CD14-positive monocyte (primary cell): ENCODE measurements at regions not wholly inside any gene's neighbourhood (a gene's known extent, or its start where the extent isn't known, plus 50 kb on each side); places are given as distances from the start of the nearest gene placed in this dataset.
A peak's percentile ranks its signal among the peaks of the same experiment; 100 is the strongest.

Experiments used
- DNase-seq, 3 donors: peaks; one replicate each; pipeline ENCODE4 v3.0.0-alpha.2; 2011 to 2022
- H2AFZ ChIP-seq: 2 replicates; pipeline ENCODE4 v1.6.0; 2012; ENCODE audit warnings: mild to moderate bottlenecking, low read depth, low read length, inconsistent platforms; ENCODE audit not compliant: insufficient read depth, poor library complexity, severe bottlenecking
- H3K27ac ChIP-seq, 2 donors: 1 replicate in 1 of 2; 2 replicates in 1 of 2; pipeline ENCODE4 v1.5.1; 2012 to 2013; ENCODE audit warnings: low read length in 2 of 2, control low read depth in 1 of 2, inconsistent platforms in 1 of 2, low read depth in 1 of 2, mild to moderate bottlenecking in 1 of 2
- H3K27me3 ChIP-seq, 2 donors: one replicate each; pipeline versions ENCODE4 v1.6.0 to v1.6.1; 2011 to 2013; ENCODE audit warnings: low read length in 2 of 2; ENCODE audit not compliant: control insufficient read depth in 2 of 2, insufficient read depth in 2 of 2
- H3K36me3 ChIP-seq, 2 donors: replicated peaks in 1 of 2; 1 replicate in 1 of 2; 2 replicates in 1 of 2; pipeline versions ENCODE4 v1.5.1 to v1.6.1; 2012 to 2013; ENCODE audit warnings: low read length in 2 of 2, control low read depth in 1 of 2, inconsistent platforms in 1 of 2, mild to moderate bottlenecking in 1 of 2; ENCODE audit not compliant: insufficient read depth in 2 of 2, control insufficient read depth in 1 of 2
- H3K4me1 ChIP-seq, 2 donors: 1 replicate in 1 of 2; 2 replicates in 1 of 2; pipeline versions ENCODE4 v1.5.1 to v1.6.1; 2012 to 2013; ENCODE audit warnings: low read length in 2 of 2, control low read depth in 1 of 2, inconsistent platforms in 1 of 2, mild to moderate bottlenecking in 1 of 2, moderate library complexity in 1 of 2; ENCODE audit not compliant: insufficient read depth in 2 of 2, control insufficient read depth in 1 of 2
- H3K4me2 ChIP-seq: replicated peaks from 2 replicates; pipeline ENCODE3; 2012; ENCODE audit warnings: low read length, moderate library complexity, mild to moderate bottlenecking; ENCODE audit not compliant: poor library complexity, severe bottlenecking; ENCODE audit errors: extremely low read depth
- H3K4me3 ChIP-seq, 3 experiments: fragments of 200-600 bp in 1 of 3; sonication (generic) in 1 of 3; replicated peaks in 1 of 3; 1 replicate in 2 of 3; 2 replicates in 1 of 3; pipeline ENCODE4 v1.5.1; 2011 to 2013; ENCODE audit warnings: low read length in 3 of 3, mild to moderate bottlenecking in 3 of 3, control low read depth in 2 of 3, low read depth in 2 of 3, inconsistent platforms in 1 of 3, moderate library complexity in 1 of 3
- H3K79me2 ChIP-seq: 2 replicates; pipeline ENCODE4 v1.6.0; 2012; ENCODE audit warnings: mild to moderate bottlenecking, control low read depth, inconsistent platforms, low read length, moderate library complexity; ENCODE audit not compliant: insufficient read depth
- H3K9ac ChIP-seq: 2 replicates; pipeline ENCODE4 v1.6.0; 2017; ENCODE audit warnings: low read length, mild to moderate bottlenecking; ENCODE audit not compliant: insufficient read depth, poor library complexity, severe bottlenecking
- H3K9me3 ChIP-seq, 2 donors: replicated peaks in 1 of 2; 1 replicate in 1 of 2; 2 replicates in 1 of 2; pipeline versions ENCODE4 v1.5.1 to v1.6.1; 2012 to 2013; ENCODE audit warnings: low read length in 2 of 2, control low read depth in 1 of 2; ENCODE audit not compliant: control insufficient read depth in 1 of 2, insufficient read depth in 1 of 2
- H4K20me1 ChIP-seq: 2 replicates; pipeline ENCODE4 v1.6.0; 2012; ENCODE audit warnings: mild to moderate bottlenecking, low read length, control low read depth, moderate library complexity; ENCODE audit not compliant: insufficient read depth
- H3K27ac Mint-ChIP-seq, 7 donors: one replicate each; pipeline ENCODE4 v1.8.0; 2020; ENCODE audit warnings: mild to moderate bottlenecking in 7 of 7, mixed read lengths in 7 of 7, moderate library complexity in 6 of 7, inconsistent platforms in 2 of 7
- H3K27me3 Mint-ChIP-seq, 3 donors: one replicate each; pipeline ENCODE4 v1.8.0; 2021 to 2022; ENCODE audit warnings: low read depth in 3 of 3, mild to moderate bottlenecking in 3 of 3, mixed read lengths in 3 of 3, moderate library complexity in 3 of 3, inconsistent platforms in 1 of 3
- H3K36me3 Mint-ChIP-seq, 2 donors: one replicate each; pipeline ENCODE4 v1.8.0; 2020; ENCODE audit warnings: mixed read lengths in 2 of 2, inconsistent platforms in 1 of 2, mild to moderate bottlenecking in 1 of 2
- H3K4me1 Mint-ChIP-seq: one replicate; pipeline ENCODE4 v1.8.0; 2020; ENCODE audit warnings: mild to moderate bottlenecking, mixed read lengths
- H3K4me3 Mint-ChIP-seq, 2 donors: one replicate each; pipeline ENCODE4 v1.8.0; 2020; ENCODE audit warnings: mild to moderate bottlenecking in 2 of 2, mixed read lengths in 2 of 2, moderate library complexity in 1 of 2
- H3K9me3 Mint-ChIP-seq, 7 donors: one replicate each; pipeline ENCODE4 v1.8.0; 2020 to 2022; ENCODE audit warnings: mixed read lengths in 7 of 7, mild to moderate bottlenecking in 6 of 7, moderate library complexity in 6 of 7, inconsistent platforms in 2 of 7
- WGBS: methylation state at CpG from one replicate; pipeline ENCODE4 v1.1.5; 2013; ENCODE audit warnings: missing lambda C conversion rate; ENCODE audit not compliant: insufficient coverage; 5-methylcytosine and 5-hydroxymethylcytosine counted together
- intact Hi-C, 2 donors: fragments of 100-400 bp; cut with micrococcal nuclease; formaldehyde crosslinking; loops; one replicate each; pipeline versions ENCODE4 v1.15.0 to v1.15.1; 2023
- TF ChIP-seq, protein P1 (sequence below): fragments of 200-600 bp; IDR thresholded peaks from one replicate; pipeline ENCODE4 v1.8.0; 2022; ENCODE audit warnings: antibody characterized with exemption, mild to moderate bottlenecking

DNA sequence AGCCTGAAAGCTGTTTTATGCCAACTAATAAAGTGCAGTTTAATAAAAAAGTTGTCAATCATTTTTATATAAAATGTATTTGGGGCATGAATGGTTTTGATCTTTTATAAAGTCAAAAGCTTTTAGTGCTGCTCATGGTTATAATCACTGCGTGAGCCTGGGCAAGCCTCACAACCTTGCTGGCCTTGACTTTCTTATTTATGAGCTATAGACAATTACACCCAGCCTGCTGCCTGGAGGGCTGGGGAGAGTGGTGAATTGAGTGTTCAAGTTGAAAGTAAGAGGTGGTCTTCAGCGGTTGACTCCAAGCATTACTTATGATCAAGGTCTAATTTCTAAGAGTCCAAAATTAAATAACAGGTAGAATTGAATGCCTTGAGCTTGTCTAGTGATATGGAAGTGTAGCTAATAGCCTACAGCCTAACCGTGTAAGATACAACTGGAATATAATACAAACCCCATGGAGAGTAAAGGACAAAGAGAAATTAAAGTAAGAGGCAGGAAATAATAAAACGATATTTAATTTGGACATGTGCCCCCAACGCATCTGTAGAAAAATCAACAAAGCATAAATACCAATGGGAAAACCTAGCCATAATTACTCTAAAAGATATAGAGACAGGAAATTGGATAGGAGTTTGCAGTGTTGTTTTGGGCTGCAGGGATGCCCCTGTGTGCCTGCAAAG lies 106.0 kb upstream of the CYP1B1 start:
- Histone ChIP-seq H2AFZ (no peak overlapping the region), H4K20me1 (no peaks in the 10 kb centered on the region), H3K9me3 (no peaks in the 10 kb centered on the region), H3K79me2 (peaks cover 3% of the 10 kb centered on the region), H3K4me1 (peaks cover 63 to 68% of the 10 kb centered on the region in 2 donors), H3K4me3 (no peak overlapping the region), H3K36me3 (no peaks in the 10 kb centered on the region), H3K27me3 (no peaks in the 10 kb centered on the region), H3K4me2 (no peak overlapping the region), H3K9ac (no peak overlapping the region), H3K27ac (no peak overlapping the region)
- no CpG with 5 or more reads among the region's 5 CpGs for WGBS
- intact Hi-C loops: loop anchor here in 1 of 2 donors (5.0 kb wide), 1 partner anchor 35 kb away; no protein-coding TSS in a partner anchor
- Mint-ChIP-seq H3K4me3 (no peak overlapping the region), H3K27me3 (peaks cover 0 to 7% (median 2%) of the 10 kb centered on the region in 3 donors), H3K36me3 (peaks cover 13 to 30% of the 10 kb centered on the region in 2 donors), H3K4me1 (peaks cover 60% of the 10 kb centered on the region), H3K9me3 (peaks cover 0 to 5% (median 2%) of the 10 kb centered on the region in 7 donors), H3K27ac (no peak overlapping the region)
- TF ChIP-seq, protein P1, sequence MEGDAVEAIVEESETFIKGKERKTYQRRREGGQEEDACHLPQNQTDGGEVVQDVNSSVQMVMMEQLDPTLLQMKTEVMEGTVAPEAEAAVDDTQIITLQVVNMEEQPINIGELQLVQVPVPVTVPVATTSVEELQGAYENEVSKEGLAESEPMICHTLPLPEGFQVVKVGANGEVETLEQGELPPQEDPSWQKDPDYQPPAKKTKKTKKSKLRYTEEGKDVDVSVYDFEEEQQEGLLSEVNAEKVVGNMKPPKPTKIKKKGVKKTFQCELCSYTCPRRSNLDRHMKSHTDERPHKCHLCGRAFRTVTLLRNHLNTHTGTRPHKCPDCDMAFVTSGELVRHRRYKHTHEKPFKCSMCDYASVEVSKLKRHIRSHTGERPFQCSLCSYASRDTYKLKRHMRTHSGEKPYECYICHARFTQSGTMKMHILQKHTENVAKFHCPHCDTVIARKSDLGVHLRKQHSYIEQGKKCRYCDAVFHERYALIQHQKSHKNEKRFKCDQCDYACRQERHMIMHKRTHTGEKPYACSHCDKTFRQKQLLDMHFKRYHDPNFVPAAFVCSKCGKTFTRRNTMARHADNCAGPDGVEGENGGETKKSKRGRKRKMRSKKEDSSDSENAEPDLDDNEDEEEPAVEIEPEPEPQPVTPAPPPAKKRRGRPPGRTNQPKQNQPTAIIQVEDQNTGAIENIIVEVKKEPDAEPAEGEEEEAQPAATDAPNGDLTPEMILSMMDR: no peak
- no peak for DNase-seq

DNA sequence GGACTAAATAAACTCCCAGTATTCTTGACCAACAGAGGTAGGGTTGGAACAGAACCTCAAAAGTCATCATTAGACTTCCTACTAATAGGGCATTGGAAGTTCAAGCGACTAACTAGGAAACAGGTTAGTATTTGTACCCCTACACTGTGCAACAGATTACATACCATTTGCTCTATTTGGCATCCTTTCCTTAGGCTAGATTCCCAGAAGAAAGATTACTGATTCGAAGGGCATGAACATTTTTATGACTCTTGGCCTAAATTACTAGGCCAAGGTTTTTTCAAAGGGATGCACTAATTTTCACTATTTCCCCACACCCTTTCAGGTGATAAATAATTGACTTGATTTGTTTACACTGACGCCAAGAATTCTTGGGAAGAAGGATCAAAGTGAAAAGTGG lies 104.8 kb upstream of the CYP1B1 start:
- Mint-ChIP-seq H3K36me3 (peaks cover 14 to 30% of the 10 kb centered on the region in 2 donors), H3K27me3 (peaks cover 0 to 7% (median 2%) of the 10 kb centered on the region in 3 donors), H3K27ac (peak overlapping the region in 1 of 7 donors; percentile 57), H3K4me1 (peaks cover 67% of the 10 kb centered on the region), H3K4me3 (no peak overlapping the region), H3K9me3 (peaks cover 0 to 5% (median 2%) of the 10 kb centered on the region in 7 donors)
- intact Hi-C loops: loop anchor here in 1 of 2 donors (5.0 kb wide), 1 partner anchor 33 kb away; no protein-coding TSS in a partner anchor
- WGBS: 100% methylated on average over 1 of the region's 3 CpGs
- Histone ChIP-seq H3K4me3 (no peak overlapping the region), H3K4me2 (no peak overlapping the region), H3K27ac (no peak overlapping the region), H3K9me3 (no peaks in the 10 kb centered on the region), H3K9ac (no peak overlapping the region), H3K36me3 (no peaks in the 10 kb centered on the region), H4K20me1 (no peaks in the 10 kb centered on the region), H3K79me2 (peaks cover 9% of the 10 kb centered on the region), H3K4me1 (peaks cover 69 to 72% of the 10 kb centered on the region in 2 donors), H2AFZ (no peak overlapping the region), H3K27me3 (no peaks in the 10 kb centered on the region)
- TF ChIP-seq, protein P1: no peak
- no peak for DNase-seq
